ENCODE measurements at regions not wholly inside any gene's neighbourhood (a gene's known extent, or its start where the extent isn't known, plus 50 kb on each side); places are given as distances from the start of the nearest gene placed in this dataset.

- TF ChIP-seq CTCF (IDR thresholded peaks at IDR 0.05) (no peak), EZH2 (IDR thresholded peaks at IDR 0.05; ENCODE audit: borderline replicate concordance, insufficient read depth, low read depth, low read length, poor library complexity, severe bottlenecking) (no peak)
Observed at GRCh38 chr5:68795190-68795589, 298.6 kb upstream of the SLC30A5 start.
